Spleen (tissue), 7 donors: ENCODE measurements at regions not wholly inside any gene's neighbourhood (a gene's known extent, or its start where the extent isn't known, plus 50 kb on each side); places are given as distances from the start of the nearest gene placed in this dataset.
"Not testable (repeated sequence)": the region's sequence is repeated elsewhere in the genome, so short reads cannot be mapped to it uniquely, and the experiment has no call there.

Experiments used
- CTCF ChIP-seq, 11 experiments: fragments of 200-600 bp in 7 of 11; fragments of 450-650 bp in 4 of 11; sonication (generic) in 4 of 11; IDR thresholded peaks in 8 of 11; conservative IDR thresholded peaks in 3 of 11; 1 replicate in 7 of 11; 2 replicates in 4 of 11; pipeline versions ENCODE4 v1.4.0 to v1.8.0; 2016 to 2021; ENCODE audit warnings: antibody characterized with exemption in 11 of 11, inconsistent platforms in 4 of 11, mild to moderate bottlenecking in 1 of 11
- POLR2A ChIP-seq, 3 donors: fragments of 450-650 bp; IDR thresholded peaks; one replicate each; pipeline ENCODE4 v1.5.1; 2017; ENCODE audit warnings: antibody characterized with exemption in 3 of 3, mild to moderate bottlenecking in 1 of 3
- donor health status: DM: no; HTN: no; CAD: no; lungs with moderate emphysema.
- donor health status: DM: no; HTN: no; CAD: no.
- donor health status: DM: no; HTN: no; CAD: no.

DNA sequence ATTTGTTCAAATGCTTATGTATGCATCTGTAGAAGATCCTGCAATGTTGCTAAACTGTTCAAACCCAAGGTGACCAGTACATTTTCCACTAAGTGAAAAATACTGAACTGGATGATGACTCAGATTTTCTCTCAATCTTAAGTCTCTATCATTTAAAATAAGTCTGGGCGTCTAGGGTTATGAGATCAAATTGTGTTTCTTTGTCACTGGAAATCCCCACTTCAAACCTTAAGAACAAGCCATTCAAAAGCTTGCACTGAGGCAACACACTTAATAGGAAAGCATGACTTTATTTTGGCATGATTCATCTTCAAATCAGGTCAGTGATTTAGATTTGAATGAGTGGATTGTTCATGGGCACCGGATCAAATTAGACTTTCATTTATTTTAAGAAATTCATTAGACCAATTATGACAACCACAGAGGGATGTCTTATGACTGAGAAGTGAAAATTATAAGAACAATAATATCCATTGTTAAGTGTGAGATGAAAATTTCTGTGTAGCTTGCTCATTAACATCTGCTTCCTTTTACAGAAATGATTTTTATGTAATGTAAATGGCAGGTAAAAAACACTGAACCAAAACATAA, 203.6 kb downstream of the ANKRD30BL start:
- not testable (repeated sequence) for TF ChIP-seq POLR2A (IDR thresholded peaks at IDR 0.05); CTCF (IDR thresholded peaks at IDR 0.05 in 8 of 11, conservative IDR thresholded peaks at IDR 0.05 in 3 of 11)
